H1 (cell line): ENCODE measurements at regions not wholly inside any gene's neighbourhood (a gene's known extent, or its start where the extent isn't known, plus 50 kb on each side); places are given as distances from the start of the nearest gene placed in this dataset.

Source experiments
- CTCF ChIA-PET: fragments of 300-600 bp; sonication (Branson Sonifier 250); formaldehyde crosslinking; loops from one replicate; lab custom pipeline; 2021; ENCODE audit not compliant: partially characterized antibody; lab: Charles Lee
- POLR2A ChIA-PET: fragments of 300-600 bp; sonication (Branson Sonifier 250); formaldehyde crosslinking; loops from one replicate; lab custom pipeline; 2021; ENCODE audit warnings: inconsistent platforms; ENCODE audit not compliant: partially characterized antibody; lab: Charles Lee
- DNase-seq, 2 experiments: peaks; one replicate each; pipeline versions ENCODE4 v3.0.0 to v3.0.0-alpha.2; 2010 to 2022; ENCODE audit warnings: low spot score in 2 of 2, low read depth in 1 of 2, mixed read lengths in 1 of 2
- FAIRE-seq: peaks from 2 replicates; lab custom pipeline; 2011; peaks lifted over from hg19 to GRCh38; lab: Jason Lieb, UNC
- H2AFZ ChIP-seq: 2 replicates; pipeline ENCODE4 v1.8.1; 2012; ENCODE audit warnings: low read length, inconsistent platforms
- H2AK5ac ChIP-seq: 2 replicates; pipeline ENCODE4 v1.6.1; 2013; ENCODE audit warnings: low read depth, low read length
- H2BK120ac ChIP-seq: replicated peaks from 2 replicates; pipeline ENCODE3; 2013; ENCODE audit warnings: low read depth, low read length, inconsistent platforms
- H2BK12ac ChIP-seq: 2 replicates; pipeline ENCODE4 v1.6.1; 2013; ENCODE audit warnings: low read depth, low read length
- H2BK15ac ChIP-seq: 2 replicates; pipeline ENCODE4 v1.6.1; 2013; ENCODE audit warnings: low read length
- H2BK20ac ChIP-seq: 2 replicates; pipeline ENCODE4 v1.6.1; 2013; ENCODE audit warnings: low read length
- H2BK5ac ChIP-seq: 2 replicates; pipeline ENCODE4 v1.6.1; 2013; ENCODE audit warnings: low read depth, low read length
- H3K14ac ChIP-seq: 2 replicates; pipeline ENCODE4 v1.6.1; 2013; ENCODE audit warnings: inconsistent platforms; ENCODE audit not compliant: insufficient read length
- H3K18ac ChIP-seq: 2 replicates; pipeline ENCODE4 v1.6.1; 2013; ENCODE audit warnings: low read length; ENCODE audit errors: extremely low read depth
- H3K23ac ChIP-seq: 2 replicates; pipeline ENCODE4 v1.6.1; 2013; ENCODE audit warnings: inconsistent platforms; ENCODE audit not compliant: insufficient read length
- H3K23me2 ChIP-seq: 2 replicates; pipeline ENCODE4 v1.6.1; 2013; ENCODE audit warnings: low read depth, low read length
- H3K27ac ChIP-seq: 2 replicates; pipeline ENCODE4 v1.6.1; 2011; ENCODE audit warnings: low read depth, low read length, inconsistent platforms
- H3K27me3 ChIP-seq, 4 experiments: replicated peaks in 1 of 4; 1 replicate in 1 of 4; 2 replicates in 3 of 4; pipeline versions ENCODE4 v1.6.1 to v1.8.1; 2011 to 2013; ENCODE audit warnings: low read length in 3 of 4, mild to moderate bottlenecking in 3 of 4, inconsistent platforms in 2 of 4, mixed read lengths in 2 of 4, moderate library complexity in 1 of 4; ENCODE audit not compliant: control insufficient read depth in 3 of 4, insufficient read depth in 3 of 4; ENCODE audit errors: extremely low read depth in 1 of 4
- H3K36me3 ChIP-seq, 4 experiments: 2 replicates each; pipeline versions ENCODE4 v1.6.1 to v1.8.1; 2011 to 2013; ENCODE audit warnings: mild to moderate bottlenecking in 4 of 4, low read length in 3 of 4, moderate library complexity in 2 of 4, control low read depth in 1 of 4, inconsistent platforms in 1 of 4; ENCODE audit not compliant: insufficient read depth in 4 of 4, control insufficient read depth in 2 of 4
- H3K4ac ChIP-seq: replicated peaks from 2 replicates; pipeline ENCODE3; 2013; ENCODE audit warnings: low read length, low read depth, mixed read lengths, inconsistent platforms; ENCODE audit not compliant: insufficient read length
- H3K4me1 ChIP-seq, 4 experiments: replicated peaks in 1 of 4; 1 replicate in 1 of 4; 2 replicates in 3 of 4; pipeline versions ENCODE4 v1.6.1 to v1.8.1; 2011 to 2013; ENCODE audit warnings: low read length in 3 of 4, inconsistent platforms in 2 of 4, mixed read lengths in 1 of 4; ENCODE audit not compliant: insufficient read depth in 4 of 4, control insufficient read depth in 3 of 4
- H3K4me2 ChIP-seq, 2 experiments: 2 replicates each; pipeline versions ENCODE4 v1.6.1 to v1.8.1; 2011 to 2013; ENCODE audit warnings: low read depth in 2 of 2, low read length in 2 of 2, control low read depth in 1 of 2, inconsistent platforms in 1 of 2, mild to moderate bottlenecking in 1 of 2; ENCODE audit not compliant: insufficient read depth in 1 of 2
- H3K4me3 ChIP-seq, 4 experiments: fragments of 200-600, 300-600 bp in 1 of 4; sonication (generic), shearing (Covaris generic), sonication (Bioruptor Twin) in 1 of 4; 2 replicates each; pipeline versions ENCODE4 v1.5.1 to v1.8.1; 2011 to 2016; ENCODE audit warnings: low read length in 4 of 4, low read depth in 3 of 4, control low read depth in 2 of 4, inconsistent platforms in 2 of 4, mild to moderate bottlenecking in 2 of 4, mixed read lengths in 1 of 4, moderate library complexity in 1 of 4; ENCODE audit not compliant: insufficient read depth in 2 of 4; ENCODE audit errors: extremely low read depth in 1 of 4
- H3K56ac ChIP-seq: replicated peaks from 2 replicates; pipeline ENCODE3; 2013; ENCODE audit warnings: low read depth, mild to moderate bottlenecking, mixed read lengths, low read length, inconsistent platforms; ENCODE audit not compliant: insufficient read length
- H3K79me1 ChIP-seq: 2 replicates; pipeline ENCODE4 v1.6.1; 2013; ENCODE audit warnings: low read depth, low read length, control low read depth
- H3K79me2 ChIP-seq, 2 experiments: 2 replicates each; pipeline versions ENCODE4 v1.6.1 to v1.8.1; 2012 to 2013; ENCODE audit warnings: low read length in 2 of 2, mild to moderate bottlenecking in 2 of 2, inconsistent platforms in 1 of 2; ENCODE audit not compliant: insufficient read depth in 2 of 2, control insufficient read depth in 1 of 2
- H3K9ac ChIP-seq, 4 experiments: replicated peaks in 1 of 4; 1 replicate in 1 of 4; 2 replicates in 3 of 4; pipeline versions ENCODE4 v1.6.1 to v1.8.1; 2011 to 2013; ENCODE audit warnings: low read depth in 3 of 4, low read length in 3 of 4, control low read depth in 2 of 4, mild to moderate bottlenecking in 2 of 4, moderate library complexity in 2 of 4, inconsistent platforms in 1 of 4; ENCODE audit errors: extremely low read depth in 1 of 4
- H3K9me3 ChIP-seq, 2 experiments: 2 replicates each; pipeline versions ENCODE4 v1.6.1 to v1.8.1; 2012 to 2013; ENCODE audit warnings: mild to moderate bottlenecking in 2 of 2, moderate library complexity in 2 of 2, control low read depth in 1 of 2, inconsistent platforms in 1 of 2, low read depth in 1 of 2, low read length in 1 of 2, mixed read lengths in 1 of 2; ENCODE audit not compliant: insufficient read depth in 2 of 2
- H4K20me1 ChIP-seq, 2 experiments: replicated peaks in 1 of 2; 2 replicates each; pipeline versions ENCODE3 to v1.8.1; 2011 to 2013; ENCODE audit warnings: inconsistent platforms in 2 of 2, low read length in 2 of 2, mild to moderate bottlenecking in 1 of 2; ENCODE audit not compliant: insufficient read depth in 2 of 2, control insufficient read depth in 1 of 2
- H4K5ac ChIP-seq: 2 replicates; pipeline ENCODE4 v1.6.1; 2013; ENCODE audit warnings: low read length, low read depth, mixed read lengths, inconsistent platforms; ENCODE audit not compliant: insufficient read length
- H4K8ac ChIP-seq: 2 replicates; pipeline ENCODE4 v1.8.0; 2013; ENCODE audit warnings: mild to moderate bottlenecking, moderate library complexity, low read length, inconsistent platforms; ENCODE audit not compliant: insufficient read depth; ENCODE audit errors: extremely low read depth
- H4K91ac ChIP-seq: replicated peaks from 2 replicates; pipeline ENCODE3; 2013; ENCODE audit warnings: low read length, mixed read lengths, inconsistent platforms; ENCODE audit not compliant: insufficient read length
- CEBPB ChIP-seq: IDR thresholded peaks from 2 replicates; pipeline ENCODE4 v1.6.1; 2012; ENCODE audit warnings: low read depth, low read length
- CTBP2 ChIP-seq: IDR thresholded peaks from 2 replicates; pipeline ENCODE4 v1.7.0; 2011; ENCODE audit warnings: borderline replicate concordance, mild to moderate bottlenecking, moderate library complexity, mixed read lengths, low read length; ENCODE audit not compliant: insufficient read depth, insufficient read length
- POLR2AphosphoS5 ChIP-seq: IDR thresholded peaks from 2 replicates; pipeline ENCODE4 v1.6.1; 2011; ENCODE audit warnings: low read depth, low read length
- RAD21 ChIP-seq, 2 experiments: IDR thresholded peaks in 1 of 2; conservative IDR thresholded peaks in 1 of 2; 2 replicates each; pipeline ENCODE4 v1.6.1; 2011; ENCODE audit warnings: low read depth in 2 of 2, low read length in 2 of 2, improper control_type of control experiment in 1 of 2, inconsistent platforms in 1 of 2, mild to moderate bottlenecking in 1 of 2, moderate library complexity in 1 of 2
- TAF1 ChIP-seq: IDR thresholded peaks from 2 replicates; pipeline ENCODE4 v1.6.1; 2011; ENCODE audit warnings: mild to moderate bottlenecking, low read depth, low read length
- TAF7 ChIP-seq: optimal IDR thresholded peaks from 2 replicates; pipeline ENCODE3; 2011; ENCODE audit warnings: low read depth, mild to moderate bottlenecking, inconsistent platforms, low read length, moderate library complexity, borderline replicate concordance
- TCF12 ChIP-seq: IDR thresholded peaks from 2 replicates; pipeline ENCODE4 v1.6.1; 2011; ENCODE audit warnings: low read depth, mild to moderate bottlenecking, low read length
- WGBS, 2 experiments: shearing (Covaris generic) in 1 of 2; methylation state at CpG; one replicate each; pipeline versions ENCODE4 v1.1.6 to v1.1.7; 2013 to 2015; ENCODE audit warnings: low lambda C conversion rate in 2 of 2, mixed read lengths in 2 of 2, inconsistent platforms in 1 of 2, low coverage in 1 of 2, missing lambda C conversion rate in 1 of 2; ENCODE audit not compliant: insufficient replicate concordance in 2 of 2, insufficient coverage in 1 of 2, insufficient read length in 1 of 2; ENCODE audit errors: extremely low coverage in 1 of 2, missing lambda C conversion rate in 1 of 2; 5-methylcytosine and 5-hydroxymethylcytosine counted together
- TF ChIP-seq, protein P1 (sequence below): IDR thresholded peaks from 2 replicates; pipeline ENCODE4 v1.6.1; 2012; ENCODE audit warnings: low read length, inconsistent platforms

DNA sequence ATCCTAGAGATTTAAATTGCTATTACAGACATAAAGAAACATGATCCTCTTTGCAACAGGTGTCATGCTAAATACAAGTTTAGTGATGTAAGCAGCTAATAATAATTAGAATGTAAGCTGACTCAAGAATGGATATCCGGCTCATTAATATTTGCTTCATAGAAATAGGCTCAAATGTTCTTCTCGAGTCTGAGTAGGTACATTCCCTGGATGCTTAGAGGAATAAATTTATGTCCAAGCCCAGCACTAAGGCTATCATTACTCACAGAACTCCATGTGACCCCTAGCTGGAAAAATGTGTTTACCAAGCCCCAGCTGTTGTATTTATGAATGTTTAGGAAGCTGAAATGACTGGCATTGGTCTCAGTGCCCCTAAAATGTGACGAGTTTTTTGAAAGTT lies 87.6 kb upstream of the TSPAN7 start:
- no peak overlapping the region for H3K4ac ChIP-seq
- no peak overlapping the region for H4K8ac ChIP-seq
- H4K91ac ChIP-seq, result no peak overlapping the region
- 80% methylated on average over 3 of the region's 3 CpGs; no CpG with 5 or more reads in 1 of the 2 experiments for WGBS, 2 experiments
- FAIRE-seq (no peak), DNase-seq (no peak)
- H3K27me3 ChIP-seq, result no peaks in the 10 kb centered on the region
- no peak overlapping the region for H2BK5ac ChIP-seq
- H3K18ac ChIP-seq, result no peak overlapping the region
- H3K4me1 ChIP-seq, result no peaks in the 10 kb centered on the region
- H3K56ac ChIP-seq, result no peak overlapping the region
- H3K4me2 ChIP-seq, result no peak overlapping the region
- no peak overlapping the region for H2AK5ac ChIP-seq
- H3K79me1 ChIP-seq, result no peaks in the 10 kb centered on the region
- no peaks in the 10 kb centered on the region for H3K36me3 ChIP-seq
- no peaks in the 10 kb centered on the region for H3K79me2 ChIP-seq
- no peak overlapping the region for H3K4me3 ChIP-seq
- H4K20me1 ChIP-seq, result no peaks in the 10 kb centered on the region
- no peak overlapping the region for H3K23ac ChIP-seq
- no peak overlapping the region for H4K5ac ChIP-seq
- no peak overlapping the region for H3K27ac ChIP-seq
- H2AFZ ChIP-seq, result no peak overlapping the region
- no peak overlapping the region for H3K9ac ChIP-seq
- no peak overlapping the region for H3K14ac ChIP-seq
- no peak overlapping the region for H2BK15ac ChIP-seq
- no peaks in the 10 kb centered on the region for H3K9me3 ChIP-seq
- CTCF ChIA-PET, result no interaction called here
- H2BK120ac ChIP-seq, result no peak overlapping the region
- H3K23me2 ChIP-seq, result no peaks in the 10 kb centered on the region
- POLR2A ChIA-PET, result no interaction called here
- no peak overlapping the region for H2BK12ac ChIP-seq
- H2BK20ac ChIP-seq, result no peak overlapping the region
- TF ChIP-seq, protein P1, sequence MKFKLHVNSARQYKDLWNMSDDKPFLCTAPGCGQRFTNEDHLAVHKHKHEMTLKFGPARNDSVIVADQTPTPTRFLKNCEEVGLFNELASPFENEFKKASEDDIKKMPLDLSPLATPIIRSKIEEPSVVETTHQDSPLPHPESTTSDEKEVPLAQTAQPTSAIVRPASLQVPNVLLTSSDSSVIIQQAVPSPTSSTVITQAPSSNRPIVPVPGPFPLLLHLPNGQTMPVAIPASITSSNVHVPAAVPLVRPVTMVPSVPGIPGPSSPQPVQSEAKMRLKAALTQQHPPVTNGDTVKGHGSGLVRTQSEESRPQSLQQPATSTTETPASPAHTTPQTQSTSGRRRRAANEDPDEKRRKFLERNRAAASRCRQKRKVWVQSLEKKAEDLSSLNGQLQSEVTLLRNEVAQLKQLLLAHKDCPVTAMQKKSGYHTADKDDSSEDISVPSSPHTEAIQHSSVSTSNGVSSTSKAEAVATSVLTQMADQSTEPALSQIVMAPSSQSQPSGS, result no peak
- TF ChIP-seq TCF12 (no peak), TAF7 (no peak), POLR2AphosphoS5 (no peak), TAF1 (no peak), CEBPB (no peak), RAD21 (IDR thresholded peaks at IDR 0.05 in 1 of 2, conservative IDR thresholded peaks at IDR 0.05 in 1 of 2; ENCODE audit: low read depth in 2 of 2, low read length in 2 of 2) (no peak), CTBP2 (no peak)
